DOHH2 (cell line): ENCODE measurements at regions not wholly inside any gene's neighbourhood (a gene's known extent, or its start where the extent isn't known, plus 50 kb on each side); places are given as distances from the start of the nearest gene placed in this dataset.

Experiments
- EZH2phosphoT487 ChIP-seq: fragments of 200-600 bp; sonication (generic); IDR thresholded peaks from 2 replicates; pipeline ENCODE4 v1.6.1; 2017; ENCODE audit warnings: borderline replicate concordance, mild to moderate bottlenecking, antibody characterized with exemption, low read length, moderate library complexity, mixed read lengths
- TF ChIP-seq, protein P1 (sequence below): fragments of 200-600 bp; sonication (generic); IDR thresholded peaks from one replicate; pipeline ENCODE4 v1.5.1; 2014; ENCODE audit warnings: antibody characterized with exemption, mild to moderate bottlenecking, low read depth, low read length; ENCODE audit not compliant: poor library complexity, severe bottlenecking

- TF ChIP-seq, protein P1, sequence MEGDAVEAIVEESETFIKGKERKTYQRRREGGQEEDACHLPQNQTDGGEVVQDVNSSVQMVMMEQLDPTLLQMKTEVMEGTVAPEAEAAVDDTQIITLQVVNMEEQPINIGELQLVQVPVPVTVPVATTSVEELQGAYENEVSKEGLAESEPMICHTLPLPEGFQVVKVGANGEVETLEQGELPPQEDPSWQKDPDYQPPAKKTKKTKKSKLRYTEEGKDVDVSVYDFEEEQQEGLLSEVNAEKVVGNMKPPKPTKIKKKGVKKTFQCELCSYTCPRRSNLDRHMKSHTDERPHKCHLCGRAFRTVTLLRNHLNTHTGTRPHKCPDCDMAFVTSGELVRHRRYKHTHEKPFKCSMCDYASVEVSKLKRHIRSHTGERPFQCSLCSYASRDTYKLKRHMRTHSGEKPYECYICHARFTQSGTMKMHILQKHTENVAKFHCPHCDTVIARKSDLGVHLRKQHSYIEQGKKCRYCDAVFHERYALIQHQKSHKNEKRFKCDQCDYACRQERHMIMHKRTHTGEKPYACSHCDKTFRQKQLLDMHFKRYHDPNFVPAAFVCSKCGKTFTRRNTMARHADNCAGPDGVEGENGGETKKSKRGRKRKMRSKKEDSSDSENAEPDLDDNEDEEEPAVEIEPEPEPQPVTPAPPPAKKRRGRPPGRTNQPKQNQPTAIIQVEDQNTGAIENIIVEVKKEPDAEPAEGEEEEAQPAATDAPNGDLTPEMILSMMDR = no peak
- TF ChIP-seq EZH2phosphoT487 = no peak
These were observed 1040.3 kb upstream of the PCDH10 start for GRCh38 chr4:132108784-132109183.
